HCT116 (cell line): ENCODE measurements at regions not wholly inside any gene's neighbourhood (a gene's known extent, or its start where the extent isn't known, plus 50 kb on each side); places are given as distances from the start of the nearest gene placed in this dataset.

ENCODE experiments used
- ATAC-seq: fragments of 200-7000 bp; cut with Tn5 transposase; 2 replicates; pipeline ENCODE4 v1.9.1; 2020; ENCODE audit warnings: mild to moderate bottlenecking, moderate library complexity
- BruUV-seq: library from RNA; stranded (reverse); fragments of 400-500 nt; replicated peaks from 2 replicates; lab custom pipeline; 2021; lab: Mats Ljungman, UMichigan
- CTCF ChIA-PET: fragments of 300-600 bp; sonication (Branson Sonifier 250); formaldehyde crosslinking; loops from one replicate; lab custom pipeline; 2021; ENCODE audit warnings: antibody characterized with exemption; lab: Charles Lee
- POLR2A ChIA-PET: fragments of 300-600, 350-600 bp; sonication (Branson Sonifier 250); formaldehyde crosslinking; loops from one replicate; lab custom pipeline; 2021; ENCODE audit warnings: antibody characterized with exemption; lab: Charles Lee
- RAD21 ChIA-PET, 2 experiments: fragments of 300-600 bp; sonication (Branson Sonifier 250); formaldehyde crosslinking; loops; one replicate each; lab custom pipeline; 2023; ENCODE audit warnings: low total read pairs in 2 of 2; ENCODE audit not compliant: uncharacterized antibody in 2 of 2, unreplicated experiment in 2 of 2, low non-redundant PET in 1 of 2; lab: Charles Lee
- DNase-seq: peaks from one replicate; pipeline ENCODE4 v3.0.0-alpha.2; 2010; ENCODE audit warnings: low read depth, low spot score
- H2AFZ ChIP-seq: fragments of 200-600 bp; shearing (Covaris generic), sonication (generic); 2 replicates; pipeline ENCODE4 v1.6.1; 2017; ENCODE audit warnings: low read depth, mixed run types, mixed read lengths, antibody characterized with exemption, low read length; ENCODE audit not compliant: poor library complexity, severe bottlenecking
- H3K27ac ChIP-seq: 2 replicates; pipeline ENCODE4 v1.5.1; 2012; ENCODE audit warnings: low read depth, low read length
- H3K27me3 ChIP-seq: fragments of 200-600 bp; sonication (generic); 2 replicates; pipeline ENCODE4 v1.6.1; 2016; ENCODE audit warnings: mixed run types, low read length, mixed read lengths; ENCODE audit not compliant: insufficient read depth
- H3K36me3 ChIP-seq, 2 experiments: fragments of 200-500 bp in 1 of 2; fragments of 200-600 bp in 1 of 2; sonication (Bioruptor generic) in 1 of 2; sonication (generic) in 1 of 2; 2 replicates each; pipeline versions ENCODE4 v1.5.1 to v1.6.1; 2014 to 2016; ENCODE audit warnings: low read length in 2 of 2, inconsistent platforms in 1 of 2, mixed read lengths in 1 of 2, mixed run types in 1 of 2; ENCODE audit not compliant: insufficient read depth in 2 of 2, control insufficient read depth in 1 of 2
- H3K4me1 ChIP-seq, 2 experiments: fragments of 200-600 bp in 1 of 2; sonication (generic) in 1 of 2; 2 replicates each; pipeline versions ENCODE4 v1.5.1 to v1.6.1; 2012 to 2017; ENCODE audit warnings: low read length in 2 of 2, inconsistent platforms in 1 of 2, mild to moderate bottlenecking in 1 of 2, mixed read lengths in 1 of 2, mixed run types in 1 of 2, moderate library complexity in 1 of 2; ENCODE audit not compliant: insufficient read depth in 2 of 2, control insufficient read depth in 1 of 2
- H3K4me2 ChIP-seq: fragments of 200-600 bp; sonication (generic); 2 replicates; pipeline ENCODE4 v1.6.1; 2017; ENCODE audit warnings: mixed run types, low read length, mixed read lengths
- H3K4me3 ChIP-seq, 2 experiments: fragments of 200-600 bp in 1 of 2; sonication (generic) in 1 of 2; replicated peaks in 1 of 2; 2 replicates each; pipeline ENCODE4 v1.5.1; 2011 to 2016; ENCODE audit warnings: low read length in 2 of 2, control low read depth in 1 of 2, low read depth in 1 of 2, mild to moderate bottlenecking in 1 of 2, mixed read lengths in 1 of 2, mixed run types in 1 of 2
- H3K79me2 ChIP-seq: fragments of 200-600 bp; sonication (generic); 2 replicates; pipeline ENCODE4 v1.6.1; 2017; ENCODE audit warnings: mild to moderate bottlenecking, mixed run types, low read length, moderate library complexity, mixed read lengths; ENCODE audit not compliant: insufficient read depth
- H3K9ac ChIP-seq: fragments of 200-600 bp; sonication (generic); 2 replicates; pipeline ENCODE4 v1.6.1; 2016; ENCODE audit warnings: low read length, mixed read lengths
- H3K9me2 ChIP-seq: fragments of 200-600 bp; sonication (generic), shearing (Covaris generic); 2 replicates; pipeline ENCODE4 v1.6.1; 2017; ENCODE audit warnings: mixed run types, mild to moderate bottlenecking, moderate library complexity; ENCODE audit not compliant: insufficient read depth
- H3K9me3 ChIP-seq, 2 experiments: fragments of 200-500 bp in 1 of 2; fragments of 200-600 bp in 1 of 2; sonication (Bioruptor generic) in 1 of 2; sonication (generic) in 1 of 2; 2 replicates each; pipeline ENCODE4 v1.6.1; 2014 to 2017; ENCODE audit warnings: low read length in 2 of 2, mixed read lengths in 2 of 2, inconsistent platforms in 1 of 2, low read depth in 1 of 2, mild to moderate bottlenecking in 1 of 2, mixed run types in 1 of 2, moderate library complexity in 1 of 2; ENCODE audit not compliant: control insufficient read depth in 1 of 2, insufficient read depth in 1 of 2
- H4K20me1 ChIP-seq: fragments of 200-600 bp; sonication (generic), shearing (Covaris generic); 2 replicates; pipeline ENCODE4 v1.6.1; 2017; ENCODE audit warnings: mixed run types, mild to moderate bottlenecking, moderate library complexity; ENCODE audit not compliant: insufficient read depth
- CTCF ChIP-seq, 3 experiments: fragments of 200-600 bp in 1 of 3; sonication (generic) in 1 of 3; IDR thresholded peaks in 2 of 3; conservative IDR thresholded peaks in 1 of 3; 2 replicates each; pipeline ENCODE4 v1.5.1; 2012 to 2017; ENCODE audit warnings: low read depth in 2 of 3, low read length in 2 of 3, antibody characterized with exemption in 1 of 3, borderline replicate concordance in 1 of 3, control low read depth in 1 of 3, mild to moderate bottlenecking in 1 of 3, mixed read lengths in 1 of 3, mixed run types in 1 of 3, moderate library complexity in 1 of 3; ENCODE audit not compliant: insufficient read depth in 1 of 3
- ELF1 ChIP-seq: IDR thresholded peaks from 2 replicates; pipeline ENCODE4 v1.6.1; 2012; ENCODE audit warnings: low read depth, borderline replicate concordance
- EZH2 ChIP-seq: fragments of 200-600 bp; sonication (generic); IDR thresholded peaks from 2 replicates; pipeline ENCODE4 v1.6.1; 2017; ENCODE audit warnings: antibody characterized with exemption, mixed run types
- FOSL1 ChIP-seq: IDR thresholded peaks from 2 replicates; pipeline ENCODE4 v1.6.1; 2012; ENCODE audit warnings: low read depth
- JUND ChIP-seq: IDR thresholded peaks from 2 replicates; pipeline ENCODE4 v1.6.1; 2012
- POLR2A ChIP-seq: IDR thresholded peaks from 2 replicates; pipeline ENCODE4 v1.7.0; 2011; ENCODE audit warnings: borderline replicate concordance; ENCODE audit not compliant: insufficient read depth, insufficient read length; ENCODE audit errors: extremely low read depth
- YY1 ChIP-seq: IDR thresholded peaks from 2 replicates; pipeline ENCODE4 v1.6.1; 2011; ENCODE audit warnings: low read length, low read depth, moderate library complexity, mild to moderate bottlenecking; ENCODE audit not compliant: insufficient replicate concordance; ENCODE audit errors: extremely low read depth
- ZFX ChIP-seq: fragments of 450-650 bp; IDR thresholded peaks from 2 replicates; pipeline ENCODE4 v1.6.1; 2017
- ZNF274 ChIP-seq: fragments of 200-500 bp; sonication (Bioruptor generic); IDR thresholded peaks from 2 replicates; pipeline ENCODE4 v1.6.1; 2014; ENCODE audit warnings: mild to moderate bottlenecking, low read depth, low read length, inconsistent platforms
- intact Hi-C: fragments of 100-400 bp; cut with micrococcal nuclease; formaldehyde crosslinking; loops from 2 replicates; pipeline ENCODE4 v1.10.0; 2022

GRCh38 chr10:131638049-131638879 is 262.5 kb upstream of the PPP2R2D start:
- Histone ChIP-seq H4K20me1 (no peaks in the 10 kb centered on the region), H3K36me3 (no peaks in the 10 kb centered on the region), H3K4me2 (no peak overlapping the region), H3K9ac (no peak overlapping the region), H2AFZ (no peak overlapping the region), H3K27me3 (no peaks in the 10 kb centered on the region), H3K79me2 (no peaks in the 10 kb centered on the region), H3K9me2 (no peaks in the 10 kb centered on the region), H3K4me1 (peaks cover 0 to 5% of the 10 kb centered on the region in 2 experiments; a peak in 1 of 4 replicates), H3K9me3 (no peaks in the 10 kb centered on the region), H3K4me3 (no peak overlapping the region), H3K27ac (no peak overlapping the region)
- ChIA-PET POLR2A (no interaction called here), CTCF (no interaction called here), RAD21 (no interaction called here)
- ATAC-seq (no peak), DNase-seq (no peak)
- BruUV-seq = no TSS peak
- TF ChIP-seq FOSL1 (no peak), POLR2A (no peak), JUND (no peak), EZH2 (no peak), CTCF (IDR thresholded peaks at IDR 0.05 in 2 of 3, conservative IDR thresholded peaks at IDR 0.05 in 1 of 3; ENCODE audit: borderline replicate concordance in 1 of 3, insufficient read depth in 1 of 3, low read depth in 2 of 3, low read length in 2 of 3) (no peak), ELF1 (no peak), ZFX (no peak), ZNF274 (no peak), YY1 (no peak)
- intact Hi-C loops = no loop called here
